PC-3 (cell line): ENCODE measurements at regions not wholly inside any gene's neighbourhood (a gene's known extent, or its start where the extent isn't known, plus 50 kb on each side); places are given as distances from the start of the nearest gene placed in this dataset.

Experiments
- ATAC-seq: fragments of 200-7000 bp; cut with Tn5 transposase; 2 replicates; pipeline ENCODE4 v1.9.1; 2020; ENCODE audit warnings: mild to moderate bottlenecking, moderate library complexity
- BruUV-seq: library from RNA; stranded (reverse); fragments of 400-500 nt; replicated peaks from 2 replicates; lab custom pipeline; 2021; lab: Mats Ljungman, UMichigan
- CTCF ChIA-PET: fragments of 300-600 bp; sonication (Branson Sonifier 250); formaldehyde crosslinking; loops from one replicate; lab custom pipeline; 2022; ENCODE audit warnings: antibody characterized with exemption; lab: Charles Lee
- POLR2A ChIA-PET: fragments of 300-600 bp; sonication (Branson Sonifier 250); formaldehyde crosslinking; loops from one replicate; lab custom pipeline; 2022; ENCODE audit warnings: antibody characterized with exemption; ENCODE audit not compliant: unreplicated experiment; lab: Charles Lee
- DNase-seq: peaks from one replicate; pipeline ENCODE4 v3.0.0-alpha.2; 2015
- H2AFZ ChIP-seq: fragments of 300-600 bp; sonication (generic); 2 replicates; pipeline ENCODE4 v1.6.0; 2016; ENCODE audit warnings: antibody characterized with exemption, low read length
- H3F3A ChIP-seq: fragments of 300-600 bp; sonication (generic); one replicate; pipeline ENCODE4 v1.6.0; 2017; ENCODE audit warnings: antibody characterized with exemption, low read length, control low read depth, mild to moderate bottlenecking; ENCODE audit not compliant: unreplicated experiment
- H3K27ac ChIP-seq: fragments of 300-600 bp; sonication (generic); 2 replicates; pipeline ENCODE4 v1.5.1; 2016; ENCODE audit warnings: mild to moderate bottlenecking, low read length
- H3K27me3 ChIP-seq: fragments of 300-600 bp; sonication (generic); 2 replicates; pipeline ENCODE4 v1.6.1; 2016; ENCODE audit warnings: low read length, mixed read lengths
- H3K36me3 ChIP-seq: fragments of 300-600 bp; sonication (generic); 2 replicates; pipeline ENCODE4 v1.6.1; 2016; ENCODE audit warnings: low read depth, mixed run types, low read length, mixed read lengths
- H3K4me1 ChIP-seq: fragments of 300-600 bp; sonication (generic); 2 replicates; pipeline ENCODE4 v1.5.1; 2016; ENCODE audit warnings: low read length; ENCODE audit not compliant: insufficient read depth
- H3K4me2 ChIP-seq: fragments of 300-600 bp; sonication (generic); 2 replicates; pipeline ENCODE4 v1.6.0; 2016; ENCODE audit warnings: low read length
- H3K4me3 ChIP-seq: fragments of 300-600 bp; sonication (generic); 2 replicates; pipeline ENCODE4 v1.5.1; 2016; ENCODE audit warnings: mild to moderate bottlenecking, low read length, mixed read lengths
- H3K79me2 ChIP-seq: fragments of 300-600 bp; sonication (generic); 2 replicates; pipeline ENCODE4 v1.6.1; 2017; ENCODE audit warnings: low read length, mixed read lengths
- H3K9ac ChIP-seq: fragments of 300-600 bp; sonication (generic); 2 replicates; pipeline ENCODE4 v1.6.0; 2016; ENCODE audit warnings: mild to moderate bottlenecking, low read length
- H3K9me2 ChIP-seq: fragments of 300-600 bp; sonication (generic); replicated peaks from 2 replicates; pipeline ENCODE4 v1.6.1; 2016; ENCODE audit warnings: mixed run types, low read length, mixed read lengths
- H3K9me3 ChIP-seq: fragments of 300-600 bp; sonication (generic); 2 replicates; pipeline ENCODE4 v1.6.1; 2016; ENCODE audit warnings: low read length, mixed read lengths
- H4K20me1 ChIP-seq: fragments of 300-600 bp; sonication (generic); 2 replicates; pipeline ENCODE4 v1.6.1; 2016; ENCODE audit warnings: low read length, mixed read lengths
- EZH2 ChIP-seq: fragments of 300-600 bp; sonication (generic); IDR thresholded peaks from one replicate; pipeline ENCODE4 v1.6.1; 2017; ENCODE audit warnings: antibody characterized with exemption, mild to moderate bottlenecking, low read length; ENCODE audit not compliant: unreplicated experiment
- EZH2phosphoT487 ChIP-seq: fragments of 300-600 bp; sonication (generic); IDR thresholded peaks from 2 replicates; pipeline ENCODE4 v1.6.1; 2018; ENCODE audit warnings: mild to moderate bottlenecking, antibody characterized with exemption, low read length, borderline replicate concordance
- intact Hi-C: fragments of 100-400 bp; cut with micrococcal nuclease; formaldehyde crosslinking; loops from 2 replicates; pipeline ENCODE4 v1.9.0; 2023
- TF ChIP-seq, protein P1 (sequence below): fragments of 300-600 bp; sonication (generic); conservative IDR thresholded peaks from 2 replicates; pipeline ENCODE4 v1.5.1; 2017; ENCODE audit warnings: antibody characterized with exemption, low read depth, mild to moderate bottlenecking, low read length

DNA sequence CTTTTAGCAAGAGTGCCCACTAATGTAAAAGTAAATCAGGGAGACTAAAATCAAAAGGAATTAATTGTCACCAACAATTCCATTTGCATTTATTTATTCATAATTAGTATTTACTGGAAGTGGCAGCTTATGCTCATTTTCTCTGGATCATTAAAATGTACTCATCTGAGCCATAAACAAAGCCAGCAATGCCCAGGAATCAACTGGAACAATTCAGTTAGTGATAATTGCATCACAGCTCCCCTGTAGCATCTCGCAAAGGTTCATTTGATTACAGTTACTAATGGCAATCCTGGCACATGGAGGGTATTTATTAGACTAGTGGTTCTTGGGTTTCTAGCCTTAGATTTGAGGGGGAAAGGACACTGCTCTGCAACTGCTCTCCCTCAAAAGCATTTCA lies 92.7 kb upstream of the C1orf21 start:
- H2AFZ ChIP-seq = no peak overlapping the region
- H3K27me3 ChIP-seq = no peaks in the 10 kb centered on the region
- no peak overlapping the region for H3K27ac ChIP-seq
- H3K9ac ChIP-seq = no peak overlapping the region
- TF ChIP-seq, protein P1, sequence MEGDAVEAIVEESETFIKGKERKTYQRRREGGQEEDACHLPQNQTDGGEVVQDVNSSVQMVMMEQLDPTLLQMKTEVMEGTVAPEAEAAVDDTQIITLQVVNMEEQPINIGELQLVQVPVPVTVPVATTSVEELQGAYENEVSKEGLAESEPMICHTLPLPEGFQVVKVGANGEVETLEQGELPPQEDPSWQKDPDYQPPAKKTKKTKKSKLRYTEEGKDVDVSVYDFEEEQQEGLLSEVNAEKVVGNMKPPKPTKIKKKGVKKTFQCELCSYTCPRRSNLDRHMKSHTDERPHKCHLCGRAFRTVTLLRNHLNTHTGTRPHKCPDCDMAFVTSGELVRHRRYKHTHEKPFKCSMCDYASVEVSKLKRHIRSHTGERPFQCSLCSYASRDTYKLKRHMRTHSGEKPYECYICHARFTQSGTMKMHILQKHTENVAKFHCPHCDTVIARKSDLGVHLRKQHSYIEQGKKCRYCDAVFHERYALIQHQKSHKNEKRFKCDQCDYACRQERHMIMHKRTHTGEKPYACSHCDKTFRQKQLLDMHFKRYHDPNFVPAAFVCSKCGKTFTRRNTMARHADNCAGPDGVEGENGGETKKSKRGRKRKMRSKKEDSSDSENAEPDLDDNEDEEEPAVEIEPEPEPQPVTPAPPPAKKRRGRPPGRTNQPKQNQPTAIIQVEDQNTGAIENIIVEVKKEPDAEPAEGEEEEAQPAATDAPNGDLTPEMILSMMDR = no peak
- TF ChIP-seq EZH2 (no peak), EZH2phosphoT487 (no peak)
- H3K79me2 ChIP-seq = no peaks in the 10 kb centered on the region
- H4K20me1 ChIP-seq = no peaks in the 10 kb centered on the region
- H3K4me3 ChIP-seq = no peak overlapping the region
- H3K4me1 ChIP-seq = no peaks in the 10 kb centered on the region
- no peak for ATAC-seq
- H3K36me3 ChIP-seq = no peaks in the 10 kb centered on the region
- ChIA-PET CTCF (no interaction called here), POLR2A (no interaction called here)
- DNase-seq = no peak
- no peak overlapping the region for H3K4me2 ChIP-seq
- H3K9me3 ChIP-seq = no peaks in the 10 kb centered on the region
- no TSS peak for BruUV-seq
- H3F3A ChIP-seq = no peaks in the 10 kb centered on the region
- intact Hi-C loops = no loop called here
- H3K9me2 ChIP-seq = no peaks in the 10 kb centered on the region

- Histone ChIP-seq H3K4me3 (no peak overlapping the region), H3K4me2 (no peak overlapping the region), H2AFZ (no peak overlapping the region), H4K20me1 (no peaks in the 10 kb centered on the region), H3K79me2 (no peaks in the 10 kb centered on the region), H3K4me1 (0 out of 2 replicates have a peak, but pooled peaks cover 4% of the 10 kb centered on the region), H3K9ac (no peak overlapping the region), H3K9me3 (no peaks in the 10 kb centered on the region), H3K9me2 (no peaks in the 10 kb centered on the region), H3K27me3 (no peaks in the 10 kb centered on the region), H3K36me3 (no peaks in the 10 kb centered on the region), H3F3A (no peaks in the 10 kb centered on the region), H3K27ac (no peak overlapping the region)
- ATAC-seq = no peak
- intact Hi-C loops = no loop called here
- no peak for TF ChIP-seq EZH2
- TF ChIP-seq, protein P1 = no peak
- TF ChIP-seq EZH2phosphoT487 = no peak
- POLR2A ChIA-PET = no interaction called here
- CTCF ChIA-PET = no interaction called here
- BruUV-seq = no TSS peak
- no peak for DNase-seq
These were observed 90.2 kb upstream of the C1orf21 start for GRCh38 chr1:184296466-184297243.

- no peak for ATAC-seq
- Histone ChIP-seq H3K27ac (no peak overlapping the region), H3K4me2 (no peak overlapping the region), H3K79me2 (no peaks in the 10 kb centered on the region), H3K9me3 (no peaks in the 10 kb centered on the region), H2AFZ (no peak overlapping the region), H3K27me3 (no peaks in the 10 kb centered on the region), H3K9me2 (no peaks in the 10 kb centered on the region), H3K9ac (no peak overlapping the region), H3K4me1 (0 out of 2 replicates have a peak, but pooled peaks cover 4% of the 10 kb centered on the region), H4K20me1 (no peaks in the 10 kb centered on the region), H3K4me3 (no peak overlapping the region), H3F3A (no peaks in the 10 kb centered on the region), H3K36me3 (no peaks in the 10 kb centered on the region)
- intact Hi-C loops = no loop called here
- CTCF ChIA-PET = no interaction called here
- no TSS peak for BruUV-seq
- POLR2A ChIA-PET = no interaction called here
- DNase-seq = no peak
- no peak for TF ChIP-seq EZH2
- no peak for TF ChIP-seq EZH2phosphoT487
- TF ChIP-seq, protein P1 = no peak
These were observed 89.5 kb upstream of the C1orf21 start for GRCh38 chr1:184297244-184297750.
